HEK293T (cell line): ENCODE measurements at regions not wholly inside any gene's neighbourhood (a gene's known extent, or its start where the extent isn't known, plus 50 kb on each side); places are given as distances from the start of the nearest gene placed in this dataset.

Experiments used
- BHLHE40 ChIP-seq: fragments of 450-650 bp; IDR thresholded peaks from 2 replicates; pipeline ENCODE4 v1.6.1; 2016; ENCODE audit warnings: mild to moderate bottlenecking, moderate library complexity, borderline replicate concordance
- FOXA1 ChIP-seq: fragments of 450-650 bp; IDR thresholded peaks from 2 replicates; pipeline ENCODE4 v1.6.1; 2016; ENCODE audit warnings: mild to moderate bottlenecking
- FOXK2 ChIP-seq: fragments of 450-650 bp; IDR thresholded peaks from 2 replicates; pipeline ENCODE4 v1.6.1; 2016; ENCODE audit warnings: mild to moderate bottlenecking
- FOXM1 ChIP-seq: fragments of 450-650 bp; IDR thresholded peaks from 2 replicates; pipeline ENCODE4 v1.6.1; 2017; ENCODE audit warnings: mild to moderate bottlenecking, borderline replicate concordance
- HDGF ChIP-seq: fragments of 450-650 bp; IDR thresholded peaks from 2 replicates; pipeline ENCODE4 v1.6.1; 2017; ENCODE audit warnings: antibody characterized with exemption, borderline replicate concordance
- LEF1 ChIP-seq: fragments of 450-650 bp; IDR thresholded peaks from 2 replicates; pipeline ENCODE4 v1.6.1; 2017; ENCODE audit warnings: mild to moderate bottlenecking, borderline replicate concordance
- NFRKB ChIP-seq: fragments of 450-650 bp; IDR thresholded peaks from 2 replicates; pipeline ENCODE4 v1.6.1; 2016; ENCODE audit warnings: mild to moderate bottlenecking, moderate library complexity
- SP1 ChIP-seq: fragments of 450-650 bp; IDR thresholded peaks from 2 replicates; pipeline ENCODE4 v1.6.1; 2017
- TF ChIP-seq, protein P1 (sequence below): fragments of 450-650 bp; IDR thresholded peaks from 2 replicates; pipeline ENCODE4 v1.6.1; 2016

GRCh38 chr4:156515295-156515694 is 456.3 kb downstream of the PDGFC start:
- TF ChIP-seq LEF1: no peak
- no peak for TF ChIP-seq SP1
- no peak for TF ChIP-seq HDGF
- TF ChIP-seq, protein P1, sequence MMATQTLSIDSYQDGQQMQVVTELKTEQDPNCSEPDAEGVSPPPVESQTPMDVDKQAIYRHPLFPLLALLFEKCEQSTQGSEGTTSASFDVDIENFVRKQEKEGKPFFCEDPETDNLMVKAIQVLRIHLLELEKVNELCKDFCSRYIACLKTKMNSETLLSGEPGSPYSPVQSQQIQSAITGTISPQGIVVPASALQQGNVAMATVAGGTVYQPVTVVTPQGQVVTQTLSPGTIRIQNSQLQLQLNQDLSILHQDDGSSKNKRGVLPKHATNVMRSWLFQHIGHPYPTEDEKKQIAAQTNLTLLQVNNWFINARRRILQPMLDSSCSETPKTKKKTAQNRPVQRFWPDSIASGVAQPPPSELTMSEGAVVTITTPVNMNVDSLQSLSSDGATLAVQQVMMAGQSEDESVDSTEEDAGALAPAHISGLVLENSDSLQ: no peak
- no peak for TF ChIP-seq FOXM1
- no peak for TF ChIP-seq BHLHE40
- no peak for TF ChIP-seq FOXA1
- TF ChIP-seq FOXK2: no peak
- no peak for TF ChIP-seq NFRKB
